ENCODE measurements at regions not wholly inside any gene's neighbourhood (a gene's known extent, or its start where the extent isn't known, plus 50 kb on each side); places are given as distances from the start of the nearest gene placed in this dataset.

GRCh38 chr9:129320575-129321285 is 142.7 kb upstream of the IER5L start:
- DNase-seq (ENCODE audit: low spot score) = peak; percentile 52
- H3K27ac ChIP-seq = peak overlapping the region; percentile 72
- POLR2A ChIA-PET (ENCODE audit: low non-redundant PET) = interaction anchor here (0.6 to 1.3 kb wide), 3 partner anchors 13 to 143 kb away, joined by 3 read pairs; partner anchors contain the start of gene IER5L
- TF ChIP-seq CTCF (conservative IDR thresholded peaks at IDR 0.05; ENCODE audit: low read depth) = no peak
- CTCF ChIA-PET = interaction anchor here (0.6 to 1.1 kb wide), 3 partner anchors 146 to 190 kb away, joined by 3 to 4 read pairs (median 4); no protein-coding TSS in a partner anchor

- ChIA-PET CTCF (interaction anchor here (0.6 to 0.8 kb wide), 4 partner anchors 12 to 191 kb away, joined by 3 to 4 read pairs (median 3); no protein-coding TSS in a partner anchor), POLR2A (ENCODE audit: low non-redundant PET) (interaction anchor here (1.3 kb wide), 1 partner anchor 14 kb away, joined by 3 read pairs; no protein-coding TSS in a partner anchor)
- no peak for TF ChIP-seq CTCF (conservative IDR thresholded peaks at IDR 0.05; ENCODE audit: low read depth)
- H3K27ac ChIP-seq = peak overlapping the region; percentile 72
- no peak for DNase-seq (ENCODE audit: low spot score)
Observed at GRCh38 chr9:129319938-129320481, 141.9 kb upstream of the IER5L start.

GRCh38 chr9:129319076-129319937 is 141.2 kb upstream of the IER5L start:
- peak overlapping the region; percentile 72 for H3K27ac ChIP-seq
- TF ChIP-seq CTCF (conservative IDR thresholded peaks at IDR 0.05; ENCODE audit: low read depth) = no peak
- no peak for DNase-seq (ENCODE audit: low spot score)
- CTCF ChIA-PET = interaction anchor here (0.7 to 0.8 kb wide), 2 partner anchors 13 to 145 kb away, joined by 3 read pairs; no protein-coding TSS in a partner anchor
- POLR2A ChIA-PET (ENCODE audit: low non-redundant PET) = no interaction called here

GRCh38 chr9:129318121-129319075 is 140.3 kb upstream of the IER5L start:
- CTCF ChIA-PET = interaction anchor here (1.0 kb wide), 1 partner anchor 178 kb away, joined by 3 read pairs; no protein-coding TSS in a partner anchor
- no peak for TF ChIP-seq CTCF (conservative IDR thresholded peaks at IDR 0.05; ENCODE audit: low read depth)
- POLR2A ChIA-PET (ENCODE audit: low non-redundant PET) = no interaction called here
- peak overlapping the region; percentile 36 for H3K27ac ChIP-seq
- no peak for DNase-seq (ENCODE audit: low spot score)

DNA sequence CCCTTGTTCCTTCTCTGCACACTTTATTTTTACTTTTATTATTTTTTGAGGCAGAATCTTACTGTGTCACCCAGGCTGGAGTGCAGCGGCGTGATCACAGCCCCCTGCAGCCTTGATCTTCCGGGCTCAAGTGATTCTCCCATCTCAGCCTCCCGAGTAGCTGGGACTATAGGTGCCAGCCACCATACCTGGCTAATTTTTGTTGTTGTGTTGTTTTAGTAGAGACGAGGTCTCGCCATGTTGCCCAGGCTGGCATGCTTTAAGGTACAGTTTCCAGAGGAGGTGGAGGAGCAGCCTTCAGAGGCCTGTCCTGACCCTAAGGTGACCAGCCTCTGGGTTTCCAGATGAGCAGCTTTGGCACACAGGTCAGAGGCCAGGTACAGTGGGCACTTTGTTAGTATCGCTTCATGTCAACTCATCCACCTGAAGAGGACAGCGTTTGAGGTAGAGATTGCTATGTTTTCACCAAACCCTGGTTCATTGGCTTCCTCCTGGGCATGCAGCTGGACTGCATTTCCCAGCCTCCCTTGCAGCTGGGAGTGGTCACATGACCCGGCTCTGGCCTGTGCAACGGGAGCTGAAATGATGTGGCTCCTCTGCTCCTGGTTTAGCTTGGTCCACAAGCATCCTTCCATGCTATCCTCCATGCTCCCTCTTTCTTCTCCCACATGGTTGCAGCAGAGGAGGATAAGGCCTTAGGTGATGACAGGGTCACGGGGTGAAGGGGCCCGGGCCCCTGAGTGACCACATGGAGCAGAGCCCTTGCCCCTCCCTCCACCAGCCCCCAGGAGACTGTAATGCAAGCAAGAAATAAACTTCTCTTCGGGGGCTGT is 139.3 kb upstream of the IER5L start:
- ChIA-PET CTCF (interaction anchor here (0.6 to 1.0 kb wide), 2 partner anchors 179 to 200 kb away, joined by 3 read pairs; no protein-coding TSS in a partner anchor), POLR2A (ENCODE audit: low non-redundant PET) (no interaction called here)
- TF ChIP-seq CTCF (conservative IDR thresholded peaks at IDR 0.05; ENCODE audit: low read depth) = no peak
- peak; percentile 57 for DNase-seq (ENCODE audit: low spot score)
- H3K27ac ChIP-seq = peak overlapping the region; percentile 36
